HepG2 (cell line): ENCODE measurements at regions not wholly inside any gene's neighbourhood (a gene's known extent, or its start where the extent isn't known, plus 50 kb on each side); places are given as distances from the start of the nearest gene placed in this dataset.
A peak's percentile ranks its signal among the peaks of the same experiment; 100 is the strongest.

Experiments used
- ATAC-seq: fragments of 200-7000 bp; cut with Tn5 transposase; 3 replicates; pipeline ENCODE4 v1.9.1; 2020; ENCODE audit warnings: mild to moderate bottlenecking, moderate library complexity
- BruUV-seq: library from RNA; stranded (reverse); fragments of 400-500 nt; replicated peaks from 2 replicates; lab custom pipeline; 2021; lab: Mats Ljungman, UMichigan
- CTCF ChIA-PET: fragments of 300-600 bp; formaldehyde crosslinking; extraction: SDS; loops from one replicate; lab custom pipeline; 2021; ENCODE audit warnings: low total read pairs, inconsistent platforms, low intra/inter-chr PET ratio; lab: Yijun Ruan, JAX
- POLR2A ChIA-PET: fragments of 350-600 bp; sonication (Branson Sonifier 250); formaldehyde crosslinking; loops from one replicate; lab custom pipeline; 2020; ENCODE audit warnings: antibody characterized with exemption, inconsistent platforms; lab: Yijun Ruan, JAX
- DNase-seq: peaks from one replicate; pipeline ENCODE4 v3.0.0-alpha.2; 2015; ENCODE audit warnings: low spot score
- FAIRE-seq: peaks from 3 replicates; lab custom pipeline; 2011; peaks lifted over from hg19 to GRCh38; lab: Jason Lieb, UNC
- H2AFZ ChIP-seq: one replicate; pipeline ENCODE4 v1.6.1; 2011; ENCODE audit warnings: low read length, inconsistent platforms
- H3K27ac ChIP-seq: fragments of 300-600 bp; 3 replicates; pipeline ENCODE4 v1.8.0; 2011; ENCODE audit warnings: mixed run types, mild to moderate bottlenecking, mixed read lengths, low read length, inconsistent platforms; ENCODE audit not compliant: insufficient read depth; ENCODE audit errors: extremely low read length
- H3K27me3 ChIP-seq, 2 experiments: fragments of 200-600 bp in 1 of 2; 2 replicates in 1 of 2; 3 replicates in 1 of 2; pipeline versions ENCODE4 v1.6.0 to v1.8.0; 2011; ENCODE audit warnings: low read length in 2 of 2, mild to moderate bottlenecking in 2 of 2, moderate library complexity in 2 of 2, inconsistent platforms in 1 of 2; ENCODE audit not compliant: insufficient read depth in 2 of 2, control insufficient read depth in 1 of 2
- H3K36me3 ChIP-seq, 2 experiments: fragments of 200-600 bp in 1 of 2; replicated peaks in 1 of 2; 2 replicates in 1 of 2; 3 replicates in 1 of 2; pipeline versions ENCODE4 v1.5.1 to v1.8.0; 2011; ENCODE audit warnings: low read length in 2 of 2, inconsistent platforms in 1 of 2; ENCODE audit not compliant: insufficient read depth in 2 of 2, control insufficient read depth in 1 of 2
- H3K4me1 ChIP-seq: 2 replicates; pipeline ENCODE4 v1.5.1; 2012; ENCODE audit warnings: low read length, inconsistent platforms; ENCODE audit not compliant: insufficient read depth
- H3K4me2 ChIP-seq: 2 replicates; pipeline ENCODE4 v1.6.0; 2011; ENCODE audit warnings: low read depth, low read length, inconsistent platforms
- H3K4me3 ChIP-seq, 3 experiments: fragments of 200-600 bp in 1 of 3; sonication (generic), shearing (Covaris generic) in 1 of 3; replicated peaks in 1 of 3; 2 replicates each; pipeline ENCODE4 v1.5.1; 2011 to 2016; ENCODE audit warnings: low read length in 3 of 3, inconsistent platforms in 2 of 3, low read depth in 2 of 3, mild to moderate bottlenecking in 2 of 3, control low read depth in 1 of 3, mixed read lengths in 1 of 3; ENCODE audit not compliant: insufficient read depth in 1 of 3
- H3K79me2 ChIP-seq: one replicate; pipeline ENCODE4 v1.6.1; 2011; ENCODE audit warnings: low read length, inconsistent platforms; ENCODE audit not compliant: insufficient read depth
- H3K9ac ChIP-seq: 2 replicates; pipeline ENCODE4 v1.6.0; 2011; ENCODE audit warnings: mild to moderate bottlenecking, low read depth, low read length, inconsistent platforms; ENCODE audit not compliant: insufficient read depth
- H3K9me3 ChIP-seq: 2 replicates; pipeline ENCODE4 v1.5.1; 2012; ENCODE audit warnings: mild to moderate bottlenecking, low read length
- H4K20me1 ChIP-seq: 2 replicates; pipeline ENCODE4 v1.6.0; 2011; ENCODE audit warnings: inconsistent platforms, mild to moderate bottlenecking, low read length, moderate library complexity; ENCODE audit not compliant: insufficient read depth
- GTF3A ChIP-seq: sonication (generic); formaldehyde crosslinking; conservative IDR thresholded peaks from 2 replicates; pipeline ENCODE4 v1.4.0; 2020; ENCODE audit warnings: mild to moderate bottlenecking, missing genetic modification reagents
- KDM2A ChIP-seq: sonication (generic); formaldehyde crosslinking; IDR thresholded peaks from 2 replicates; pipeline ENCODE4 v1.4.0; 2020; ENCODE audit warnings: low read depth, missing genetic modification reagents, borderline replicate concordance
- POLR2AphosphoS2 ChIP-seq: IDR thresholded peaks from 2 replicates; pipeline ENCODE4 v1.6.1; 2011; ENCODE audit warnings: low read depth, low read length, improper control_type of control experiment
- RNF2 ChIP-seq: fragments of 450-650 bp; conservative IDR thresholded peaks from 2 replicates; pipeline ENCODE4 v1.6.1; 2016; ENCODE audit warnings: low read depth
- TRIM24 ChIP-seq: sonication (generic); formaldehyde crosslinking; IDR thresholded peaks from 2 replicates; pipeline ENCODE4 v1.8.0; 2022; ENCODE audit warnings: mild to moderate bottlenecking, missing genetic modification reagents
- ZKSCAN5 ChIP-seq: sonication (generic); formaldehyde crosslinking; IDR thresholded peaks from 2 replicates; pipeline ENCODE4 v1.5.1; 2020; ENCODE audit warnings: mild to moderate bottlenecking, missing genetic modification reagents
- ZNF841 ChIP-seq: sonication (generic); formaldehyde crosslinking; IDR thresholded peaks from 2 replicates; pipeline ENCODE4 v1.8.1; 2023; ENCODE audit warnings: missing genetic modification reagents, borderline replicate concordance
- WGBS: methylation state at CpG from one replicate; pipeline ENCODE4 v1.1.6; 2017; ENCODE audit warnings: low lambda C conversion rate; 5-methylcytosine and 5-hydroxymethylcytosine counted together
- in situ Hi-C: cut with HindIII; loops from 2 replicates; pipeline ENCODE4 v1.10.0; 2017; ENCODE audit warnings: low pct_unique_long_range_greater_than_20kb; ENCODE audit not compliant: extremely low pct_ligation_motif_present
- intact Hi-C: fragments of 100-400 bp; cut with micrococcal nuclease; formaldehyde crosslinking; loops from one replicate; pipeline ENCODE4 v1.10.0; 2022; ENCODE audit not compliant: unreplicated experiment
- TF ChIP-seq, protein P1 (sequence below): sonication (generic); formaldehyde crosslinking; IDR thresholded peaks from 2 replicates; pipeline ENCODE4 v1.5.1; 2020; ENCODE audit warnings: missing genetic modification reagents, mild to moderate bottlenecking, borderline replicate concordance
- TF ChIP-seq, protein P2 (sequence below): sonication (generic); formaldehyde crosslinking; IDR thresholded peaks from 2 replicates; pipeline ENCODE4 v1.5.0; 2020; ENCODE audit warnings: mild to moderate bottlenecking, missing genetic modification reagents
- TF ChIP-seq, protein P3 (sequence below), 2 experiments: sonication (generic) in 1 of 2; formaldehyde crosslinking in 1 of 2; IDR thresholded peaks; 2 replicates each; pipeline versions ENCODE4 v1.4.0 to v1.6.1; 2016 to 2020; ENCODE audit warnings: borderline replicate concordance in 1 of 2, low read depth in 1 of 2, mild to moderate bottlenecking in 1 of 2, missing genetic modification reagents in 1 of 2
- TF ChIP-seq, protein P4 (sequence below): sonication (generic); formaldehyde crosslinking; IDR thresholded peaks from 2 replicates; pipeline ENCODE4 v1.8.1; 2023; ENCODE audit warnings: missing genetic modification reagents, mild to moderate bottlenecking, borderline replicate concordance
- TF ChIP-seq, protein P5 (sequence below): sonication (generic); formaldehyde crosslinking; IDR thresholded peaks from 2 replicates; pipeline ENCODE4 v1.4.0; 2020; ENCODE audit warnings: missing genetic modification reagents

DNA sequence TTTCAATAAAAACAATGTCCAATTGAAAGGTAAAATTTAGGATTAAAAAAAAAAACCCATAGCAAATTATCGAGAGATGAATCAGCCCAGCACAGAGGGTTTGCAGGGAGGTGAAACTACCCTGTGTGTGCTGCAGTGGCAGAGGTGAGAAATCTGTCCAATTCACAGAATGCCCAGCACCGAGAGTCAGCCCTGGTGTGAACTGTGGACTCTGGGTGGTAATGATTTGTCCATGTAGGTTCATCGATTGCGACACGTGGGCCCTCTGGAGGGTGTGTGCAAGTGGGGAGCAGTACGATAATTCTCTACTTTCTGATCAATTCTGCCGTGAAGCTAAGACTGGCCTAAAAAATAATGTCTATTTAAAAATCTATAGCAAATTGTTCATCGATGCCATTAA lies 94.5 kb upstream of the PFKP start (continued):
- 0 out of 2 replicates have a peak, but pooled peaks have one; percentile 61 for TF ChIP-seq ZKSCAN5 (CRISPR knock-in tag)
- TF ChIP-seq, protein P1, sequence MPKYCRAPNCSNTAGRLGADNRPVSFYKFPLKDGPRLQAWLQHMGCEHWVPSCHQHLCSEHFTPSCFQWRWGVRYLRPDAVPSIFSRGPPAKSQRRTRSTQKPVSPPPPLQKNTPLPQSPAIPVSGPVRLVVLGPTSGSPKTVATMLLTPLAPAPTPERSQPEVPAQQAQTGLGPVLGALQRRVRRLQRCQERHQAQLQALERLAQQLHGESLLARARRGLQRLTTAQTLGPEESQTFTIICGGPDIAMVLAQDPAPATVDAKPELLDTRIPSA (CRISPR knock-in tag), result no peak

DNA sequence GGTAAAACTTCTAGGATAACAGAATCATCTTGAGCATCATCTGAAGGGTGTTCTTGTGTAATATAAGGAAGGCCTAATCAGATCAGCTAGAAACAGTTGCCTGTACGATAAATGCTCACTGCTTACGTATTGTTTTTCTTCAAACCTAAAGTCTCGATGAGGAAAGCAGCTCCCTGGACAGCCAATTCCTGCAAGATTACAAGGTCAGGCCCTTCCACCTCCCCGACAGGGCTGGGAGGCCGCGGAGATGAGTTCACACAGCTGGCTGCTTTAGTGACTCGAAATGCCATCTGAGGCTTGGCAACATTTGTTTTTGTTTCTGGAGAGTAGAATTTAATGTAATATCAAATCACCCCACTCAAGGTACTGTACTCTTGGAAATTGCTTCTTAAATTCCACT lies 95.1 kb upstream of the PFKP start:
- no TSS peak for BruUV-seq
- CTCF ChIA-PET, result no interaction called here
- FAIRE-seq, result no peak
- POLR2A ChIA-PET, result no interaction called here
- TF ChIP-seq POLR2AphosphoS2 (no peak), TRIM24 (CRISPR knock-in tag) (no peak), KDM2A (no peak), ZNF841 (CRISPR knock-in tag) (no peak), RNF2 (no peak), GTF3A (CRISPR knock-in tag) (no peak)
- TF ChIP-seq, protein P2, sequence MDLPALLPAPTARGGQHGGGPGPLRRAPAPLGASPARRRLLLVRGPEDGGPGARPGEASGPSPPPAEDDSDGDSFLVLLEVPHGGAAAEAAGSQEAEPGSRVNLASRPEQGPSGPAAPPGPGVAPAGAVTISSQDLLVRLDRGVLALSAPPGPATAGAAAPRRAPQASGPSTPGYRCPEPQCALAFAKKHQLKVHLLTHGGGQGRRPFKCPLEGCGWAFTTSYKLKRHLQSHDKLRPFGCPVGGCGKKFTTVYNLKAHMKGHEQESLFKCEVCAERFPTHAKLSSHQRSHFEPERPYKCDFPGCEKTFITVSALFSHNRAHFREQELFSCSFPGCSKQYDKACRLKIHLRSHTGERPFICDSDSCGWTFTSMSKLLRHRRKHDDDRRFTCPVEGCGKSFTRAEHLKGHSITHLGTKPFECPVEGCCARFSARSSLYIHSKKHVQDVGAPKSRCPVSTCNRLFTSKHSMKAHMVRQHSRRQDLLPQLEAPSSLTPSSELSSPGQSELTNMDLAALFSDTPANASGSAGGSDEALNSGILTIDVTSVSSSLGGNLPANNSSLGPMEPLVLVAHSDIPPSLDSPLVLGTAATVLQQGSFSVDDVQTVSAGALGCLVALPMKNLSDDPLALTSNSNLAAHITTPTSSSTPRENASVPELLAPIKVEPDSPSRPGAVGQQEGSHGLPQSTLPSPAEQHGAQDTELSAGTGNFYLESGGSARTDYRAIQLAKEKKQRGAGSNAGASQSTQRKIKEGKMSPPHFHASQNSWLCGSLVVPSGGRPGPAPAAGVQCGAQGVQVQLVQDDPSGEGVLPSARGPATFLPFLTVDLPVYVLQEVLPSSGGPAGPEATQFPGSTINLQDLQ (CRISPR knock-in tag), result no peak
- TF ChIP-seq, protein P3, sequence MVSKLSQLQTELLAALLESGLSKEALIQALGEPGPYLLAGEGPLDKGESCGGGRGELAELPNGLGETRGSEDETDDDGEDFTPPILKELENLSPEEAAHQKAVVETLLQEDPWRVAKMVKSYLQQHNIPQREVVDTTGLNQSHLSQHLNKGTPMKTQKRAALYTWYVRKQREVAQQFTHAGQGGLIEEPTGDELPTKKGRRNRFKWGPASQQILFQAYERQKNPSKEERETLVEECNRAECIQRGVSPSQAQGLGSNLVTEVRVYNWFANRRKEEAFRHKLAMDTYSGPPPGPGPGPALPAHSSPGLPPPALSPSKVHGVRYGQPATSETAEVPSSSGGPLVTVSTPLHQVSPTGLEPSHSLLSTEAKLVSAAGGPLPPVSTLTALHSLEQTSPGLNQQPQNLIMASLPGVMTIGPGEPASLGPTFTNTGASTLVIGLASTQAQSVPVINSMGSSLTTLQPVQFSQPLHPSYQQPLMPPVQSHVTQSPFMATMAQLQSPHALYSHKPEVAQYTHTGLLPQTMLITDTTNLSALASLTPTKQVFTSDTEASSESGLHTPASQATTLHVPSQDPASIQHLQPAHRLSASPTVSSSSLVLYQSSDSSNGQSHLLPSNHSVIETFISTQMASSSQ (IDR thresholded peaks at IDR 0.05; ENCODE audit: low read depth), result no peak
- TF ChIP-seq, protein P3 (CRISPR knock-in tag; IDR thresholded peaks at IDR 0.05; ENCODE audit: borderline replicate concordance), result no peak
- TF ChIP-seq, protein P4, sequence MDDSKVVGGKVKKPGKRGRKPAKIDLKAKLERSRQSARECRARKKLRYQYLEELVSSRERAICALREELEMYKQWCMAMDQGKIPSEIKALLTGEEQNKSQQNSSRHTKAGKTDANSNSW, result no peak
- TF ChIP-seq, protein P5, sequence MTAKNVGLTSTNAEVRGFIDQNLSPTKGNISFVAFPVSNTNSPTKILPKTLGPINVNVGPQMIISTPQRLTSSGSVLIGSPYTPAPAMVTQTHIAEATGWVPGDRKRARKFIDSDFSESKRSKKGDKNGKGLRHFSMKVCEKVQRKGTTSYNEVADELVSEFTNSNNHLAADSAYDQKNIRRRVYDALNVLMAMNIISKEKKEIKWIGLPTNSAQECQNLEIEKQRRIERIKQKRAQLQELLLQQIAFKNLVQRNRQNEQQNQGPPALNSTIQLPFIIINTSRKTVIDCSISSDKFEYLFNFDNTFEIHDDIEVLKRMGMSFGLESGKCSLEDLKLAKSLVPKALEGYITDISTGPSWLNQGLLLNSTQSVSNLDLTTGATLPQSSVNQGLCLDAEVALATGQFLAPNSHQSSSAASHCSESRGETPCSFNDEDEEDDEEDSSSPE (CRISPR knock-in tag), result no peak
- no peaks in the 10 kb centered on the region; a peak in 1 of 5 replicates for H3K27me3 ChIP-seq
- no peaks in the 10 kb centered on the region for H3K79me2 ChIP-seq
- H2AFZ ChIP-seq, result no peak overlapping the region
- H3K9ac ChIP-seq, result no peak overlapping the region
- DNase-seq, result no peak
- no peak overlapping the region for H3K27ac ChIP-seq
- in situ Hi-C loops (no loop called here), intact Hi-C loops (no loop called here)
- WGBS, result 63% methylated on average over 7 of the region's 7 CpGs
- H3K36me3 ChIP-seq, result no peaks in the 10 kb centered on the region
- H3K4me3 ChIP-seq, result no peak overlapping the region
- H3K4me2 ChIP-seq, result no peak overlapping the region
- ATAC-seq, result no peak
- no peaks in the 10 kb centered on the region for H4K20me1 ChIP-seq
- no peaks in the 10 kb centered on the region for H3K9me3 ChIP-seq
- 0 out of 2 replicates have a peak, but pooled peaks cover 7% of the 10 kb centered on the region for H3K4me1 ChIP-seq
